ENCODE measurements at regions not wholly inside any gene's neighbourhood (a gene's known extent, or its start where the extent isn't known, plus 50 kb on each side); places are given as distances from the start of the nearest gene placed in this dataset.

GRCh38 chr1:219697682-219698081, 84.8 kb upstream of the ZC3H11B start:
- no peak overlapping the region for H3K4me3 Mint-ChIP-seq
- ATAC-seq (no peak), DNase-seq (ENCODE audit: low spot score in 2 of 2) (no peak)
- H3K36me3 Mint-ChIP-seq = no peaks in the 10 kb centered on the region
- no peak overlapping the region for H3K27ac Mint-ChIP-seq
- no peaks in the 10 kb centered on the region for H3K4me1 Mint-ChIP-seq
- H3K9me3 Mint-ChIP-seq = no peaks in the 10 kb centered on the region

- Mint-ChIP-seq H3K4me1 (no peaks in the 10 kb centered on the region), H3K4me3 (no peak overlapping the region), H3K9me3 (no peaks in the 10 kb centered on the region), H3K27ac (no peak overlapping the region), H3K36me3 (no peaks in the 10 kb centered on the region)
- DNase-seq (ENCODE audit: low spot score in 2 of 2) = no peak
- ATAC-seq = no peak
Observed at GRCh38 chr1:219692981-219693380, 80.1 kb upstream of the ZC3H11B start.

- Mint-ChIP-seq H3K4me1 (no peaks in the 10 kb centered on the region), H3K27ac (no peak overlapping the region), H3K4me3 (no peak overlapping the region), H3K36me3 (no peaks in the 10 kb centered on the region), H3K9me3 (peaks cover 2% of the 10 kb centered on the region)
- DNase-seq (ENCODE audit: low spot score in 2 of 2) (no peak), ATAC-seq (no peak)
Observed at GRCh38 chr1:219689774-219690173, 76.9 kb upstream of the ZC3H11B start.

- H3K36me3 Mint-ChIP-seq = no peaks in the 10 kb centered on the region
- DNase-seq (ENCODE audit: low spot score in 2 of 2) = no peak
- peaks cover 2% of the 10 kb centered on the region for H3K9me3 Mint-ChIP-seq
- no peak for ATAC-seq
- H3K4me3 Mint-ChIP-seq = no peak overlapping the region
- H3K27ac Mint-ChIP-seq = no peak overlapping the region
- no peaks in the 10 kb centered on the region for H3K4me1 Mint-ChIP-seq
Observed at GRCh38 chr1:219687779-219688178, 74.9 kb upstream of the ZC3H11B start.

GRCh38 chr1:219686171-219686570, 73.3 kb upstream of the ZC3H11B start:
- no peaks in the 10 kb centered on the region for H3K4me1 Mint-ChIP-seq
- H3K9me3 Mint-ChIP-seq = peaks cover 2% of the 10 kb centered on the region
- no peaks in the 10 kb centered on the region for H3K36me3 Mint-ChIP-seq
- no peak overlapping the region for H3K27ac Mint-ChIP-seq
- H3K4me3 Mint-ChIP-seq = no peak overlapping the region
- DNase-seq (ENCODE audit: low spot score in 2 of 2) = no peak
- ATAC-seq = no peak

GRCh38 chr1:219682788-219683187, 69.9 kb upstream of the ZC3H11B start:
- Mint-ChIP-seq H3K27ac (no peak overlapping the region), H3K9me3 (peaks cover 2% of the 10 kb centered on the region)
- DNase-seq (ENCODE audit: low spot score in 2 of 2) = no peak

GRCh38 chr1:219681876-219682275, 69.0 kb upstream of the ZC3H11B start:
- Mint-ChIP-seq H3K4me1 (no peaks in the 10 kb centered on the region), H3K27ac (no peak overlapping the region), H3K36me3 (no peaks in the 10 kb centered on the region), H3K4me3 (no peak overlapping the region), H3K9me3 (peaks cover 2% of the 10 kb centered on the region)
- no peak for ATAC-seq
- no peak for DNase-seq (ENCODE audit: low spot score in 2 of 2)

More at GRCh38 chr1:219682788-219683187, 69.9 kb upstream of the ZC3H11B start:
- ATAC-seq = no peak
- Mint-ChIP-seq H3K4me1 (no peaks in the 10 kb centered on the region), H3K36me3 (no peaks in the 10 kb centered on the region), H3K4me3 (no peak overlapping the region)

- Mint-ChIP-seq H3K4me3 (no peak overlapping the region), H3K4me1 (no peaks in the 10 kb centered on the region), H3K27ac (no peak overlapping the region), H3K36me3 (no peaks in the 10 kb centered on the region), H3K9me3 (no peaks in the 10 kb centered on the region)
- DNase-seq (ENCODE audit: low spot score in 2 of 2) (no peak), ATAC-seq (no peak)
Observed at GRCh38 chr1:219676012-219676765, 63.3 kb upstream of the ZC3H11B start.

GRCh38 chr1:219670426-219671149, 57.7 kb upstream of the ZC3H11B start:
- no peaks in the 10 kb centered on the region for H3K36me3 Mint-ChIP-seq
- no peaks in the 10 kb centered on the region for H3K9me3 Mint-ChIP-seq
- DNase-seq (ENCODE audit: low spot score in 2 of 2) (no peak), ATAC-seq (no peak)
- H3K27ac Mint-ChIP-seq = no peak overlapping the region
- no peaks in the 10 kb centered on the region for H3K4me1 Mint-ChIP-seq
- no peak overlapping the region for H3K4me3 Mint-ChIP-seq

GRCh38 chr1:219669556-219669955, 56.7 kb upstream of the ZC3H11B start:
- H3K27ac Mint-ChIP-seq = no peak overlapping the region
- H3K9me3 Mint-ChIP-seq = no peaks in the 10 kb centered on the region
- ATAC-seq (no peak), DNase-seq (ENCODE audit: low spot score in 2 of 2) (no peak)
- H3K36me3 Mint-ChIP-seq = no peaks in the 10 kb centered on the region
- no peak overlapping the region for H3K4me3 Mint-ChIP-seq
- no peaks in the 10 kb centered on the region for H3K4me1 Mint-ChIP-seq

- Mint-ChIP-seq H3K4me3 (no peak overlapping the region), H3K9me3 (no peaks in the 10 kb centered on the region)
Observed at GRCh38 chr1:219669042-219669441, 56.1 kb upstream of the ZC3H11B start.

GRCh38 chr1:219668446-219668845, 55.5 kb upstream of the ZC3H11B start:
- H3K27ac Mint-ChIP-seq = no peak overlapping the region
- ATAC-seq (no peak), DNase-seq (ENCODE audit: low spot score in 2 of 2) (no peak)
- no peak overlapping the region for H3K4me3 Mint-ChIP-seq
- no peaks in the 10 kb centered on the region for H3K9me3 Mint-ChIP-seq
- H3K4me1 Mint-ChIP-seq = no peaks in the 10 kb centered on the region
- H3K36me3 Mint-ChIP-seq = no peaks in the 10 kb centered on the region

More at GRCh38 chr1:219669042-219669441, 56.1 kb upstream of the ZC3H11B start:
- DNase-seq (ENCODE audit: low spot score in 2 of 2) (no peak), ATAC-seq (no peak)
- Mint-ChIP-seq H3K4me1 (no peaks in the 10 kb centered on the region), H3K27ac (no peak overlapping the region), H3K36me3 (no peaks in the 10 kb centered on the region)

- DNase-seq (ENCODE audit: low spot score in 2 of 2) = no peak
- no peak for ATAC-seq
- H3K4me1 Mint-ChIP-seq = peaks cover 6% of the 10 kb centered on the region
- no peak overlapping the region for H3K4me3 Mint-ChIP-seq
- no peaks in the 10 kb centered on the region for H3K36me3 Mint-ChIP-seq
- H3K27ac Mint-ChIP-seq = no peak overlapping the region
- H3K9me3 Mint-ChIP-seq = no peaks in the 10 kb centered on the region
Observed at GRCh38 chr1:219666242-219666641, 53.3 kb upstream of the ZC3H11B start.

- Mint-ChIP-seq H3K9me3 (no peaks in the 10 kb centered on the region), H3K4me3 (no peak overlapping the region), H3K36me3 (no peaks in the 10 kb centered on the region), H3K27ac (no peak overlapping the region), H3K4me1 (peaks cover 6% of the 10 kb centered on the region)
- ATAC-seq (no peak), DNase-seq (ENCODE audit: low spot score in 2 of 2) (no peak)
Observed at GRCh38 chr1:219665089-219665488, 52.2 kb upstream of the ZC3H11B start.

- no peak for DNase-seq (ENCODE audit: low spot score in 2 of 2)
- Mint-ChIP-seq H3K4me1 (peaks cover 6% of the 10 kb centered on the region), H3K27ac (no peak overlapping the region), H3K9me3 (no peaks in the 10 kb centered on the region), H3K4me3 (no peak overlapping the region), H3K36me3 (no peaks in the 10 kb centered on the region)
- ATAC-seq = no peak
Observed at GRCh38 chr1:219664310-219665029, 51.6 kb upstream of the ZC3H11B start.

Data from stimulated activated effector memory CD8-positive, alpha-beta T cell treated with anti-CD3 and anti-CD28 coated beads, Interleukin-12 subunit alpha, Interleukin-12 subunit beta, amount 100 ng/mL, for 72 hours (primary cell).